HG02970 (cell line): ENCODE measurements at regions not wholly inside any gene's neighbourhood (a gene's known extent, or its start where the extent isn't known, plus 50 kb on each side); places are given as distances from the start of the nearest gene placed in this dataset.

Experiments used
- ATAC-seq: cut with Tn5 transposase; IDR thresholded peaks from one replicate; pipeline ENCODE4 v1.9.1; 2021; ENCODE audit warnings: mild to moderate bottlenecking, moderate library complexity, moderate number of reproducible peaks; ENCODE audit not compliant: unreplicated experiment, low FRiP score

DNA sequence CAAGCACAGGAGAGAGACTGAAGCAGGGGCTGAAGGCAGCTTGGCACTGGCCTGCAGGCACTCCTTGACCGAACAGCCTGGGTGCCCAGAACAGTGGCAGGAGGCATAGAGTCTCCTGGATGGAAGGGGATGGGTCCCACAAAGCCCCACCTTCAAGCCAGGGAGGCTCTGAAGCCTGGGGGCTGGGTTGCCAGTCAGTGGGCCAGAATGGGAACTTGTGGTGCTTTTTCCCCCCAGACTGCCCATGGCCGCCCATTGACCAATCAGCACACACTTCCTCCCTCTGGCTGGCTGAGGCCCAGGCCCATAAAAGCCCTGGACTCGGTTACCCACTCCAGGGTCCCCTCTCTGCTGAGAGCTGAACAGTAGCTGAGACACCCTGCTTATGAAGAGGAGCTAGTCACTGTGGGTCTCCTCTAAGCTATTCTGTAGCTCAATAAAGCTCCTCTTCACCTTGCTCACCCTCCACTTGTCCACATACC is 109.6 kb downstream of the ELAPOR2 start:
- ATAC-seq: no peak

DNA sequence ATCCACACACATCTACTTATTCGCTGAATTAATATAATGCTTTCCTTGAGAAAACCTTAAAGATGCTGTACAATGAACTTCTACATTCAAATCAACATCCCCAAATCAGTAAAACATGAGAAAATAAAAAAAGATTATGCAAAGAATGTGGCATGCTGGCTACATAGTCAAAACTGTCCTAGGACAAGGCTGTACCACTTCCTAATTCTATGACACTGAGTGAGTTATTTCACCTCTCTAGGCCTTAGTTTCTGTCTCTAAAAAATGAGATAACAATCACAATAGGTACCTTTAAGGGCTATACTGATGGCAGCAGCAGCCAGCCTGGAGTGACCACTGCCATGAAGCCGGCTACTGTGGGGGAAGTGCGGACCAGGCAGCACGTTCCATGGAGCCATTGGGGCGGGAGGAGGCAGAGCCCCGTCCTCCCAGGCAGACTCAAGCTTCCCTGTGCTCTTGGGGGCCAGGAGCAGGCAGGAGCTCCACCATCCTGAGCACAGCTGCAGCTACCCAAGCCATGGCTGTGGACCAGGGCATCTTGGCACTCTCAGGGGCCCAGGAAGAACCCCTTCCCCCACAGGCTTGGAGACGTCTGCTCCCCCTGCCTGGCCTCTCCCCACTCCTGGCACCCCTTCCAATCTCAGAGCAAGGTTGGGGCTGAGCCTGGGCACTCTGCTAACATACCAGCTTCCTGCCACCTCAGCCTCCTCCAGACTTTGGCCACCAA is 110.2 kb downstream of the ELAPOR2 start:
- peak; percentile 69 for ATAC-seq

DNA sequence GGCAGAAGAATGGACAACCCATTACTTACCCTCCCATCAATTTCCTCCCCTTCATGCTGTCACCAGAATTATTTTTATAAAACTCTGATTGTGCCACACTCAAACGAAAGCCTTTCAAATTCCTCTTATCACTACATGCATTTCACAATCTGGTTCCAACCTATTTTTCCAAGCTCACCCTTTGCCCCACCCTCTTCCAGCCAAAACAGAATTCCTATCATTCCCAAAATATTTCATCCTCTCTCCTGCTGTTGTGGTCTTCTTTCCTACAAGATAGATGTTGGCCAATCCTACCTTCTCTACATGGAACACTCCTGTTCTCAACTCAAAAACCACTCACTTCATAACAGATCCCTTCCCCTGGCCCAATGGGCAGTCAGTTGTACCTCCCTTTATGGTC is 111.5 kb downstream of the ELAPOR2 start:
- ATAC-seq: no peak

DNA sequence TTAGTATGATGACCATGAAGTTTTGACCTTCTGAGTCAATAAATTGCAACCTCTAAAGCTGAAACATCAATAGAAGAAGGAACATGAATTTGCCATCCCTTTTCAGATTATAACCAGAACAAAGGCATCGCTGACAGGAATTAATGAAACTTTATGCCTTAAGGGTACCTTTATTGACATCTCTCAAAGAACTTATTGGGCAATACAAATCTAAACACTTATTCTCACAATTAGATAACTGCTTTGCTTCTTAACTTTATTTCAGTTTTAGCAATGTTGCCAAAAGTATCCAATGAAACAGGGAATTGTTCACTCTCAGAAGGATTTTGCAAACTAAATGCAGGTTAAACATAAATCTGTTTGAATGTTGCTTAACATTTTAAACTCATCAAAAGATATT is 116.0 kb downstream of the ELAPOR2 start:
- no peak for ATAC-seq

DNA sequence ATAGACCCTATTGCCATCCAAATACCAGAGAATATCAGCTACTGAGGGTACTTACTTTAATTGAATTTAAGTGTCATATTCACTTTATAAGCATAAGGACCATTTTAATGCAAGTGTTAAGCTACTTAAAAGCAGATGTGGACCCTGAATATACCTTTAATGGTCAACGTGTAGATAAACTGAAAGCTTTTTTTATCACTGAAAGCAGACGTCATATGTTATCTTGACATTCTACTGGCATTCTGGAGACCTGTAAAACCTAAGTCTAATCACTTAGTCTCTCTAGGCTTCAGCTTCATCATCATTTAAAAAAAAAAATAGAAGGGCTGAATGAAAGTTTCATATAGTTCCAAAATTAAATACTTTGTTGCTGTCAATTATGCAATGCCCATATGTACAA is 116.5 kb downstream of the ELAPOR2 start:
- no peak for ATAC-seq

DNA sequence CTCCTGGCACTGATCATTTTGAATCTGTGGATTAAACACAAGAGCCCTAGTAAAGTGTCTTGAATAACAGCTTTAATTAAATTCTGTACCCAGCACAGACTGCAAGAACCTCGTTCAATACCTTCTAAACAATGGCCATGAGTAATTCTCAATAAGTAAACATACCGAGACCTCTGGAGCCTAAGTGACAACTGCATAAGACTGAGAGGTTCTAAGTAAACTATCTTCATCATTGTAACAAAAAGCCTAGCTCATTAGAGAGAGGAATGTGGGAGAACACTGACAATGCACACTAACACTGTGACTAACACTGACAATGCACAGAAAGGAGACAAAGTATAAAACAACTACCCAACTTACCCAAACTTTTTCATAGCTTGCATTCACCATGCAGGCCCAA is 117.4 kb downstream of the ELAPOR2 start:
- no peak for ATAC-seq

DNA sequence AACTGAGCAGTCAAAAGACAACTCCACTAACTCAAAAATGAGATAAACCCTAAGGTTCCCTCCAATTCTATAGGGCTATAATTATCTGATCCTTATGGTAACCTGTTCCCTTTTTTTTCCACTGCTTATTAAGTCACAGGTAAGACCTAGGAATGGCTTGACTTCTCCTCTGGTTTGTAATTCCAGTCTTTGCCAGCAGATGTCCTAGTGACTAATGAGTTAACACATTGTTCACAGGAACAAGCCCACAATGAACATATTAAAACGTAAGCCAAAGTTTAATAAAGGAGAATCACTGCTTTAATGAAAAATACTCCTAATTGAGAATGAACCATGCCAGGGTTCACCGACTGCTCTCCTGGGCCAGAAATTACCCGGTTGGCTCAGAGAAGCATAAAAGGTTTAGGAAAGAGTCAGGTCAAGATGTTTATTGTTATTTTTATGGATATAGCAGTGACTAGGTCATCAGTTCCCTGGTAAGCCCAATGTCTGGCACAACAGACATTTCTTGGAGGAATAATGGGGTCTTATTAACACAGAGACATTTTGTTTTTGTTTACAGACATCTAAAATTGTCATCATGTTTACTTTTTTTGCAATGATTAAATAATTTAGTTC is 120.1 kb downstream of the ELAPOR2 start:
- no peak for ATAC-seq

DNA sequence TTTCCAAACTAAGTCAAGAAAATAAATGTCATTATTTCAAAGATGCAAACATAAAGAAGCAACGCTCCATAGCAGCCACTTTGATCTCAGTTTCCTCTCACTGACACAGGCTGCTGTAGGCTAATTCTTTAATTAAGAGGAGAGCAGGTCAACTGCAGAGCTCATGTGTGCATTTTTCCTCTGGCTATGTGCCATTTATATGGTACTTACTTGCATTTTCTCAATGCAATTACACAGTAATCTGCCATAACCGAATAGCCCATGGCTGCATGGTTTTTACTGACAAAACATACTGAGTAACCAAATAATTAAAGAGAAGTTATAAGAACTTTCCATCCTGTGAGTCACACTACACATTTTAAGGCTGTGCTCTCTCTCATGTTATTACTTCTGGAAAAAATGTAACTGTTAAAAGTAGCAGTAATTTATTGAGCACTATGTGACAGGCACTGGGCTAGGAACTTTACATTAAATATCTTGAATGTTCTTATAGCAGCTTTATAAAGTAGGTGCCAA is 122.0 kb downstream of the ELAPOR2 start:
- ATAC-seq: no peak

DNA sequence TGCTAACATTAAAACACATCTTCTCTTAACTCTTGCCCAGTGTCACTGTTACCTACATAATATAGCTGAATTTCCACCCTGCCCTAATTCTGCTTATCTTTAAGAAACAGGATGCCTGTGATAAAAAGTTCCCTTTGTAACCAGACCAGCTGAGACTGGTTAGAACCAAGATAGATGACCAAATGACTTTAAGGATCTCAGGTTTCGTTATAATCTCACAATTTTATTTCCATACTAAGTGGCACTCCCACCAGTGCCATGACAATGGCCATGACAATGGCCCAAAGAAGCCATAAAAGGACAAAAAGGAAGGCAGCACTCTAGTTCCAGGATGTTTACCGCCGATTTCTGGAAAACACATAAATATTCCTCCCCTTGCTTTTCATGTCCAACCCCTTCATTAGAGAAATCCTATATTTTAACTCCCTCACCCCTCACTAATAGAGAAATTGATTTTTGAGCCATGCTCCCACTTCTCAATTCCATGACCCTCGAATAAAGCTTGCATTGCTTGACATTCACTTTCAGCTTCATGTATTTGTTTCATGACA is 126.1 kb downstream of the ELAPOR2 start:
- no peak for ATAC-seq

DNA sequence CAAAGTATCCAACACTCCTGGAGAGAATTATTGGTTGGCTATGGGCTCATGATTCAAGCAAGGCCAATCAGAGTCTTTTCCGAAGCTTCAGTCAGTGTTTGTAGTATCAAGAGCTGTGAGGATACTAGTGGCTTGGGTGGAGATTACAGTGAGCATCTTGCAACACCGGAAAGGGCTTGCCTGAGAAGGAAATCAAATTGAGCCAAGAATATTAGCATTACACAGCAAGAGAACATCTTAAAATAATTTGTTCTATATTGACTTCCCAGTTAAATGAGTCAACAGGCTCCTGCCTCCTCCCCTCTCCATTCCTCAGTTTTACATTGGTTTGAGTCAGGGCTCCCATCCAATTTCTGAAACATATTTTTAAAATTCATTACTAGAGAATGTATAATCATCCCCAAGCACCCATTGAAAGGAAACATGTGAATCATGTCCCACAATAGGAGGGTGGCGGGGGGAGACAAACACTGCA is 127.4 kb downstream of the ELAPOR2 start:
- ATAC-seq: no peak

DNA sequence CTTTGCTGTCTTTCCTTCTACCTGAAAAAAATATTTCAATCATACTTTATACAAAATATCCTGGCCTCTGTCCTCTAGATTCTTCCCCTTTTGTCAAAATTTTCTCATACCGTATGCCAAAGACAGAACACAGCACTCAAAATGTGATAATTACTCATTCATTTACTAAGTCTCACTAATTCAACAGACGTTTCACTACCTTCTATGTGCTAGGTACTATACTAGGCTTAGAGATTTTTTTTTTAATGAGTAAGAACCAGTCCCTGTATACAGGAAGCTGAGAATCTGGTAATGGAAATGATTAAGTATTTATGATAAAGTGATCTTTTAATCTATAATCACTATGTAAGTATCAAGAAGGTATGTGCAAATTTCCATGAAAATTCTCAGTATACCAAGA is 128.0 kb downstream of the ELAPOR2 start:
- no peak for ATAC-seq

DNA sequence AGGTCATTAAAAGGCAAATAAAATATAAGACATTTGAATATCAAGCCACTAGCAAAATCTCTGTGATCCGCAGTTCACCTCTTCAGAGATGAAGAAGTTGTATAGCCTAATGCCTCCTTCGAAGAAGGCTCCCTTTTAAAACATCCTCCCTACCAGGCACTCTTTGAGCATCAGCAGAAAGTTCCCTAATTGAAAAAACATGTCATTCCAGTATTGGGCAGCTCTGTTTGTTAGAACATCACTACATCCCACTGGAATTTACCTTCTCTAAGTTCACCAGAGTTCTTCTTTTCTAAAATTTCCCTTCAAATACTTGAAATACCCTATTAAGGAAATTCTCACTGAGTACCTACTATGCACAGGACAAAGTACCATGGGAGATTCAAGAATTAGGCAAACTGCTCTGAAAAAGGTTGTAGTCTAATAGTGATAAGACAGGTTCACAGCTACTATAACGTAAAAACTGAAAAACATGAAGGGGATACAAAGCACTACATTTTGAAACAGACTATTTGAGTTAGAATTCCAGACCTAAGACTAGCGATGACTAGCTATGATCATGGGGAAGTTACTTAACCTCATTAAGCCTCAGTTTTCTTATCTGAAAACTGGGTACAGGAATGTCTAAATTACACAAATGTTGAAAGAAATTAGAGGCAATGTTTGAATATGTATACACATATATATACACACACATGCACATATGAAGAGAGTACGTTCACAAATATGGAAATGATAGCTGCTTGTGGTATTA is 128.7 kb downstream of the ELAPOR2 start:
- no peak for ATAC-seq

DNA sequence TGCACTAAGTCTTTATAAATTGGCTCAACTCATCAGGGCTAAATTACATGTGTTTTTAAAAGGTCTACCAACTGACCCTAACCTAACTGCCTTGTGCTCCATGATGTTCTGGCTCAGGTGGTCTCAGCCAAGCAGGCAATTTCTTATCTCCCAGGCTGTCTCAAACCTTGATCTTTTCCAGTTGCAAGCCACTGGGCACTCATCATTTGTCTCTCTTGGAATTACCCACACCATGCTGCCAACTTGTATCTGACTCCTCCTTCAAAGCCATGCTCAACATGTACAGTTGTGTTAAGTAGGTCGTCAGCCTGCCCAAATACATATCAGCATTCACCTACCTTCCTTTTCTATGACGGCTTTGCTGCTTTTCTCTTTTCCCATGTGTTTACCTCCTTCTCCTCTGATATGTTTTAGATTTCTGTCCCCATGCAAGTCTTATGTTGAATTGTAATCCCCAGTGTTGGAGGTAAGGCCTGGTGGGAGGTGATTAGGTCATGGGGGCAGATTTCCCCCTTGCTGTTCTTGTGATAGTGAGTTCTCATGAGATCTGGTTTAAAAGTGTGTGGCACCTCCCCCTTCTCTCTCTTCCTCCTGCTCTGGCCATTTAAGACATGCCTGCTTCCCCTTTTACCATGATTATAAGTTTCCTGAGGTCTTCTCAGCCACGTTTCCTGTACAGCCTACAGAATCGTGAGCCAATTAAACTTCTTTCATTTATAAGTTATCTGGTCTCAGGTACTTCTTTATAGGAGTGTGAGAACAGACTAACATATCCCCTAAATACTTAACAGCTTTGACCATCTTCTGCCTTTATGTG is 130.0 kb downstream of the ELAPOR2 start:
- no peak for ATAC-seq

DNA sequence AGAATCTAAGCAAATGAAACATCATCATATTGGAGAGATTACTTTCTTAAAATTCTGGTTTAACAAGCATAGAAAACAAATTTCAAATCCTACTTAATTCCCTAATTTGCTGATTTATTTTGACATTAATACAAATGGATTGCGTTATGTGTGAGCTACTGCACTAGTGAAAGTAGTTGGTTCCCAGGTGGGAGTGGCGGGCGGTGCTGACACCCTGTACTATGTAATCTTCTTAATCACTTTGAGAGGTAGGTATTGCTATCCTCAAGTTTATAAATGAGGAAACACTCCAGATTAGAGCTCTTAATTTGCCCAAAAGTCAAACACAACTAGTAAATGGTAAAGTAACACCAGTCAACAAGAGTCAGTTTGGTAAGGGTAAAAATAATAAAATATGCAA is 131.1 kb downstream of the ELAPOR2 start:
- no peak for ATAC-seq

DNA sequence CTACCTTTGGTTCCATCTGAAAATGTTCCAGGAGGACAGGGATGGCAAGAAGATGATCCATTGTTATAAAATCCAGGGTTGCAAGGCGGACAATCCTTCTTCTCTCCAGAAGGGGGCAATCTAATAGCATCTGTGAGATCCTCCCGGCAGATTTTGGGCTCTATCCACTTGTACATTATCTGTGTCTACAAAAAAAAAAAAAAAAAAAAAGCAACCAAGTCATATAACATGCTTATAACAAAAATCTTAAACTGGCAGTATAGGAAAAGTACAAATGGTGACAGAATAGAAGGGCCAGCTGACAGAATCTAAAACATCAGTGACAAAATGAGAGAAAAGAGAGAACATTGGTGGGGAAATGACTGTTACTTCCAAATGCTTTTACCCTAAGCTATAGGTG is 132.7 kb downstream of the ELAPOR2 start:
- ATAC-seq: no peak

DNA sequence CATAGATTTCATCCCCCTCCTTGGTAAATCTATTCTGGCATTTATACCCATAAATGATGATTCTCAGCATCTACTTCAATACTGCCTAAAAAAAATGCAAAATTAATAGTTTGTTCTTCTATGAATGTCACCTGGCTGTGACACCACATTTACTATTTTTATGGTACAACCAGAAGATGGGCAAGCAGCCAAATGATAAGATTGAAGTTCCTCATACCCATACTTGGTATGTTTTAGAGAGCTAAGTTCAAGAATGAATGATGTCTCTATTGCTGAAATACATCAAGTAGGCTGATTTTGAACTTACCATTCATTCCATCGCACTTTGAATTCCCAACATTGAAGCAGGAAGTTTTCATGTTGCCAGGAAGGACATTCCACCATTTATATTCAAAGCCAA is 134.2 kb downstream of the ELAPOR2 start:
- ATAC-seq: no peak

DNA sequence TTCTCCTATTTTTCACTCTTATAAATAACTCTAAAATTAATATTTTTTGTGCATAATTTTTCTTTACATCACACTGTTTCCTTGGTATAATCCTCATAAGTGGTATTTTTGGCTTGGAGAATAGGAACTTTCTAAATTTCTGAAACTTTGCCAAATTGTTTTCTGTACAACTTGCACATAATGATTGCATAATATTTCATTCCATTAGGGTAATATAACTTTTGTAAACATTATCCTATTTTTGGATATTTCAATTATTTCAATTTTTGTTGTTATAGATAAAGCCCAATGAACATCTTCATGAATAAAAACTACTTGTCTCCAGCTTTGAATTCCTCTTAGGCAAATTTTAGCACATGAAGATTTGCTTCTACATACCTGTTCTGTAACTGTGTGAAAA is 135.9 kb downstream of the ELAPOR2 start:
- no peak for ATAC-seq

DNA sequence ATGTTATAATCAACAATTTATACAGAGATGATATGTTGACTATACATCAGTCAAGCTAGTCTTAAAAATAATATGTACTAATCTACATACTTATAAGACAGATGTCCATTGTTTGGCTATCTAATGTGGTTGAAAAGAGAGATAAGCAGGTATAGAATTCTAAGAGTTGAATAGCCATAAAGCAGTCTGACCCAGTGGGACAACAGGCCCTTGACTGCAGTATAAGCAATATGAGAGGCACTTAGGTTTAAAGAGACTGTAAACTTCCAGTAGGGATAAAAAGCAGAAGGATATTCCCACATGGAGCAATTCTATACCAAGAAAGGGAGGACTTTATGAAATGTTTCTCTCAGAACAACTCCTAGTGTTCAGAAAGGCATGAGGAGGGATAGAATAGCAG is 139.3 kb downstream of the ELAPOR2 start:
- no peak for ATAC-seq

DNA sequence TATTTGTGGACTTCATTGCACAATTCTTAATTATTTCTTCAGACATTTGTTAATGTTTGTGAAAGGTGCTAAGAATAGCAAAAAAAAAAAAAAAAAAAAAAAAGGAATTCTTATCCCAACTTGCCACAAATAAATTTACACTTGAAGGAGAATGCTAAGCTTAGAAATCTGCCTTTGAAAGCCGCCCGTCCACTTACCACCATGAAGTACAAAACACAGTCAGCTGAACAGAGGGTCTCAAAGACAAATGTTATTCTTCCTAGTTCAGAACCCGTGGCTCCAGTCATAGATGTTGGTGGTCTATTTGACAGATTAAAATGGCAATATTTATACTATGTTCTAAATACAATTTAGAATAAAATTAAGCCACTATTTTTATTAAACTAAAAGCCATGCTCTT is 141.2 kb downstream of the ELAPOR2 start:
- ATAC-seq: no peak

DNA sequence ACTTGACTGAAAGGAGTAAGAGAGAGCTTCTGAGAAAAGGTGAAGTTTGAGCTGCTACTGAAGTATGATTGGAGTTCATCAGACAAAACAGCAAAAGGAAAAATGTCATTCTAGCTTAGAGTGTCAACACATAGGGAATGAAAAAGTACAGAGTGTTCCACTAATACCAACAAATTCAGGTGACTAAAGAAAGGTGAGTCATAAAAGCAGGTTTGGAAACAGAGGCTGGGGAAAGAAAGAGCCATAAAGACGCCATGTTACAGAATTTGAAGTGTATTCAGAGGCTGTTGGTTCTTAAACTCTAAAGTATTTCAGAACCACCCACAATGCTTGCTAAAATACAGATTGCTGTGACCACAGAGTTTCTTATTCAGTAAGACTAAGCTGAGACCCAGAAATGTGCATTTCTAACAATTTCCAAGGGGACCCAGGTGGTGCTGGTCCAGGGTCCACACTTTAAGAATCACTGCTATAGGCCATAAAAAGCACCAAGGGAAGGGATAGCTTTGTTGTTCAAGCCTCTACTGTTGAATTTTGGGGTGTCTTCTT is 143.1 kb downstream of the ELAPOR2 start:
- ATAC-seq: no peak
